PC-3 (cell line): ENCODE measurements at regions not wholly inside any gene's neighbourhood (a gene's known extent, or its start where the extent isn't known, plus 50 kb on each side); places are given as distances from the start of the nearest gene placed in this dataset.
A peak's percentile ranks its signal among the peaks of the same experiment; 100 is the strongest.

Experiments
- ATAC-seq: fragments of 200-7000 bp; cut with Tn5 transposase; 2 replicates; pipeline ENCODE4 v1.9.1; 2020; ENCODE audit warnings: mild to moderate bottlenecking, moderate library complexity
- BruUV-seq: library from RNA; stranded (reverse); fragments of 400-500 nt; replicated peaks from 2 replicates; lab custom pipeline; 2021; lab: Mats Ljungman, UMichigan
- CTCF ChIA-PET: fragments of 300-600 bp; sonication (Branson Sonifier 250); formaldehyde crosslinking; loops from one replicate; lab custom pipeline; 2022; ENCODE audit warnings: antibody characterized with exemption; lab: Charles Lee
- POLR2A ChIA-PET: fragments of 300-600 bp; sonication (Branson Sonifier 250); formaldehyde crosslinking; loops from one replicate; lab custom pipeline; 2022; ENCODE audit warnings: antibody characterized with exemption; ENCODE audit not compliant: unreplicated experiment; lab: Charles Lee
- DNase-seq: peaks from one replicate; pipeline ENCODE4 v3.0.0-alpha.2; 2015
- H2AFZ ChIP-seq: fragments of 300-600 bp; sonication (generic); 2 replicates; pipeline ENCODE4 v1.6.0; 2016; ENCODE audit warnings: antibody characterized with exemption, low read length
- H3F3A ChIP-seq: fragments of 300-600 bp; sonication (generic); one replicate; pipeline ENCODE4 v1.6.0; 2017; ENCODE audit warnings: antibody characterized with exemption, low read length, control low read depth, mild to moderate bottlenecking; ENCODE audit not compliant: unreplicated experiment
- H3K27ac ChIP-seq: fragments of 300-600 bp; sonication (generic); 2 replicates; pipeline ENCODE4 v1.5.1; 2016; ENCODE audit warnings: mild to moderate bottlenecking, low read length
- H3K27me3 ChIP-seq: fragments of 300-600 bp; sonication (generic); 2 replicates; pipeline ENCODE4 v1.6.1; 2016; ENCODE audit warnings: low read length, mixed read lengths
- H3K36me3 ChIP-seq: fragments of 300-600 bp; sonication (generic); 2 replicates; pipeline ENCODE4 v1.6.1; 2016; ENCODE audit warnings: low read depth, mixed run types, low read length, mixed read lengths
- H3K4me1 ChIP-seq: fragments of 300-600 bp; sonication (generic); 2 replicates; pipeline ENCODE4 v1.5.1; 2016; ENCODE audit warnings: low read length; ENCODE audit not compliant: insufficient read depth
- H3K4me2 ChIP-seq: fragments of 300-600 bp; sonication (generic); 2 replicates; pipeline ENCODE4 v1.6.0; 2016; ENCODE audit warnings: low read length
- H3K4me3 ChIP-seq: fragments of 300-600 bp; sonication (generic); 2 replicates; pipeline ENCODE4 v1.5.1; 2016; ENCODE audit warnings: mild to moderate bottlenecking, low read length, mixed read lengths
- H3K79me2 ChIP-seq: fragments of 300-600 bp; sonication (generic); 2 replicates; pipeline ENCODE4 v1.6.1; 2017; ENCODE audit warnings: low read length, mixed read lengths
- H3K9ac ChIP-seq: fragments of 300-600 bp; sonication (generic); 2 replicates; pipeline ENCODE4 v1.6.0; 2016; ENCODE audit warnings: mild to moderate bottlenecking, low read length
- H3K9me2 ChIP-seq: fragments of 300-600 bp; sonication (generic); replicated peaks from 2 replicates; pipeline ENCODE4 v1.6.1; 2016; ENCODE audit warnings: mixed run types, low read length, mixed read lengths
- H3K9me3 ChIP-seq: fragments of 300-600 bp; sonication (generic); 2 replicates; pipeline ENCODE4 v1.6.1; 2016; ENCODE audit warnings: low read length, mixed read lengths
- H4K20me1 ChIP-seq: fragments of 300-600 bp; sonication (generic); 2 replicates; pipeline ENCODE4 v1.6.1; 2016; ENCODE audit warnings: low read length, mixed read lengths
- CTCF ChIP-seq: fragments of 300-600 bp; sonication (generic); conservative IDR thresholded peaks from 2 replicates; pipeline ENCODE4 v1.5.1; 2017; ENCODE audit warnings: antibody characterized with exemption, low read depth, mild to moderate bottlenecking, low read length
- EZH2 ChIP-seq: fragments of 300-600 bp; sonication (generic); IDR thresholded peaks from one replicate; pipeline ENCODE4 v1.6.1; 2017; ENCODE audit warnings: antibody characterized with exemption, mild to moderate bottlenecking, low read length; ENCODE audit not compliant: unreplicated experiment
- EZH2phosphoT487 ChIP-seq: fragments of 300-600 bp; sonication (generic); IDR thresholded peaks from 2 replicates; pipeline ENCODE4 v1.6.1; 2018; ENCODE audit warnings: mild to moderate bottlenecking, antibody characterized with exemption, low read length, borderline replicate concordance
- intact Hi-C: fragments of 100-400 bp; cut with micrococcal nuclease; formaldehyde crosslinking; loops from 2 replicates; pipeline ENCODE4 v1.9.0; 2023

GRCh38 chr15:96700555-96700954, 370.1 kb downstream of the NR2F2 start:
- Histone ChIP-seq H4K20me1 (no peaks in the 10 kb centered on the region), H3K4me1 (no peaks in the 10 kb centered on the region), H3K9ac (no peak overlapping the region), H3K79me2 (no peaks in the 10 kb centered on the region), H3K9me2 (no peaks in the 10 kb centered on the region), H3K36me3 (no peaks in the 10 kb centered on the region), H2AFZ (no peak overlapping the region), H3K27ac (no peak overlapping the region), H3F3A (no peaks in the 10 kb centered on the region), H3K27me3 (peaks cover 70% of the 10 kb centered on the region), H3K4me3 (no peak overlapping the region), H3K4me2 (no peak overlapping the region), H3K9me3 (no peaks in the 10 kb centered on the region)
- TF ChIP-seq CTCF = no peak
- TF ChIP-seq EZH2phosphoT487 = no peak
- TF ChIP-seq EZH2 = no peak
- POLR2A ChIA-PET = no interaction called here
- no TSS peak for BruUV-seq
- DNase-seq = no peak
- ATAC-seq = no peak
- intact Hi-C loops = no loop called here
- CTCF ChIA-PET = no interaction called here

GRCh38 chr15:96701443-96701842, 370.9 kb downstream of the NR2F2 start:
- Histone ChIP-seq H3K9me3 (no peaks in the 10 kb centered on the region), H3K36me3 (no peaks in the 10 kb centered on the region), H4K20me1 (no peaks in the 10 kb centered on the region), H3K27ac (no peak overlapping the region), H2AFZ (no peak overlapping the region), H3K4me1 (no peaks in the 10 kb centered on the region), H3K27me3 (peaks cover 77% of the 10 kb centered on the region), H3K9ac (no peak overlapping the region), H3K9me2 (no peaks in the 10 kb centered on the region), H3K4me3 (no peak overlapping the region), H3F3A (no peaks in the 10 kb centered on the region), H3K4me2 (no peak overlapping the region), H3K79me2 (no peaks in the 10 kb centered on the region)
- no TSS peak for BruUV-seq
- no peak for DNase-seq
- CTCF ChIA-PET = no interaction called here
- POLR2A ChIA-PET = no interaction called here
- intact Hi-C loops = no loop called here
- no peak for TF ChIP-seq EZH2
- TF ChIP-seq CTCF = peak; percentile 41; the same call in 1 of the 2 replicates
- TF ChIP-seq EZH2phosphoT487 = no peak
- ATAC-seq = no peak

- Histone ChIP-seq H3K9ac (no peak overlapping the region), H3K4me3 (no peak overlapping the region), H3K9me3 (no peaks in the 10 kb centered on the region), H3F3A (no peaks in the 10 kb centered on the region), H3K27ac (no peak overlapping the region), H2AFZ (no peak overlapping the region), H3K27me3 (peaks cover 76% of the 10 kb centered on the region), H3K4me1 (no peaks in the 10 kb centered on the region), H3K9me2 (no peaks in the 10 kb centered on the region), H3K79me2 (no peaks in the 10 kb centered on the region), H3K4me2 (no peak overlapping the region), H3K36me3 (no peaks in the 10 kb centered on the region), H4K20me1 (no peaks in the 10 kb centered on the region)
- TF ChIP-seq EZH2phosphoT487 = no peak
- CTCF ChIA-PET = no interaction called here
- ATAC-seq (no peak), DNase-seq (no peak)
- POLR2A ChIA-PET = no interaction called here
- no TSS peak for BruUV-seq
- intact Hi-C loops = no loop called here
Observed at GRCh38 chr15:96701877-96702276, 371.4 kb downstream of the NR2F2 start.
